ENCODE measurements at regions not wholly inside any gene's neighbourhood (a gene's known extent, or its start where the extent isn't known, plus 50 kb on each side); places are given as distances from the start of the nearest gene placed in this dataset.

DNA sequence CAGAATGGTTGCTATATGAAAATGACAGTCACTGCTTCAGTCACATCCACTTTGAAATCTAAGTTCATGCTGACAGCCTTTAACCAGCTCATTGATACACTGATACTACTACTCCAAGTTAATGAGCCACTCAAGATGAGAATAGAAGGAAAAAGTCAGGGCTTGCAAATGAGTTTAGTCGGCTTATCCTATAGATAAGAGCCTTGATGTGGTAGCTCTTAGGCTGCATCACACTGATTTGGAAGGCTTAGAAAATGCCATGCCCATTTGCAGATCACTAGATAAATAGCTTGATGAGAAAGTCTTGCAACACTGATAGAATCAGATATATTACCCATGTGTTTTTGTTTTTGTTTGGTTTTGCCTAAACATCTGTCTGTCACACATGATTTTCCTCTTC lies 251.4 kb upstream of the ATXN7L3B start:
- Histone ChIP-seq H3K36me3 (no peaks in the 10 kb centered on the region), H3K9me3 (no peaks in the 10 kb centered on the region)

DNA sequence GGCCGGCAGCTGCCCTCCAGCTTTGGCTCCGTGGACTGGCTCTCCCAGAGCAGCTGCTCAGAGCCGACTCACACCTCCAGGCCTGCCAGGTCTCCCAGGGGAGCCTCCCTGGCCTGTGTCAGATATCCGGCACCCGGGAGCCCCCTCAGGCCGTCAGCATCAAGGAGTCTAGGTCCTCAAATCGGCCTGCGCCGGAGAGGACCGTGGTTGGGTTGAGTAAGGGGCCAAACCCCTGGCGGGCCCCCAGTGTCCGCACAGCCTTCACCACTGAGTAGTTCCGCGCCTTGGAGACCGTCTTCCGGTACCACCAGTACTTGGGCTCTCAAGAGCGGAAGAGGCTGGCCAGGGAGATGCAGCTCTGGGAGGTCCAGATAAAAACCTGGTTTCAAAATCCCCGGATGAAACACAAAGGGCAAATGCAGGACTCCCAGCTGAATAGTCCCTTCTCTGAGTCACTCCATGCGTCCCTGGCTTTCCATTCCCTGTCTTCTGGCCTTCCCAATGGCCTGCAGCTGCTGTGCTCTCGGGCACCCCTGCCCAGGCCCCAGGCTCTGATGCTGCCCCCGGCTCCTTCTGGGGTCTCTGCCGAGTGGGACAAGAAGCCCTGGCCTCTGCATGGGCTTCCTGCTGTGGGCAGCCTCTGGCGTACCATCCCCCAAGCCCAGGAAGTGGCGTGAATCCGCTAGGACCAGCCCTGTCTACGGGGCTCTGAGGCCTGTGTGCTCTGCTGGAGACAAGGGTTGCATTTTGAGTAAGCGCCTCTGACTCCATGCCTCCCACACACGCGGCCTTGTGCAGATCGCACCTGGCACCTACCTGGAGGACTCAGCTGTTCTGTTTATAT lies 245.1 kb upstream of the ATXN7L3B start:
- H3K4me3 ChIP-seq = no peak overlapping the region
- no peak overlapping the region for H3K27ac ChIP-seq
- no peaks in the 10 kb centered on the region for H3K27me3 ChIP-seq
- TF ChIP-seq POLR2A (IDR thresholded peaks at IDR 0.05) = no peak
- no peak for TF ChIP-seq POLR2AphosphoS5 (IDR thresholded peaks at IDR 0.05)
- TF ChIP-seq, protein P1, sequence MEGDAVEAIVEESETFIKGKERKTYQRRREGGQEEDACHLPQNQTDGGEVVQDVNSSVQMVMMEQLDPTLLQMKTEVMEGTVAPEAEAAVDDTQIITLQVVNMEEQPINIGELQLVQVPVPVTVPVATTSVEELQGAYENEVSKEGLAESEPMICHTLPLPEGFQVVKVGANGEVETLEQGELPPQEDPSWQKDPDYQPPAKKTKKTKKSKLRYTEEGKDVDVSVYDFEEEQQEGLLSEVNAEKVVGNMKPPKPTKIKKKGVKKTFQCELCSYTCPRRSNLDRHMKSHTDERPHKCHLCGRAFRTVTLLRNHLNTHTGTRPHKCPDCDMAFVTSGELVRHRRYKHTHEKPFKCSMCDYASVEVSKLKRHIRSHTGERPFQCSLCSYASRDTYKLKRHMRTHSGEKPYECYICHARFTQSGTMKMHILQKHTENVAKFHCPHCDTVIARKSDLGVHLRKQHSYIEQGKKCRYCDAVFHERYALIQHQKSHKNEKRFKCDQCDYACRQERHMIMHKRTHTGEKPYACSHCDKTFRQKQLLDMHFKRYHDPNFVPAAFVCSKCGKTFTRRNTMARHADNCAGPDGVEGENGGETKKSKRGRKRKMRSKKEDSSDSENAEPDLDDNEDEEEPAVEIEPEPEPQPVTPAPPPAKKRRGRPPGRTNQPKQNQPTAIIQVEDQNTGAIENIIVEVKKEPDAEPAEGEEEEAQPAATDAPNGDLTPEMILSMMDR (IDR thresholded peaks at IDR 0.05) = no peak
- no peak for DNase-seq (ENCODE audit: low spot score in 2 of 2)
- no peaks in the 10 kb centered on the region for H3K36me3 ChIP-seq
- H3K9me3 ChIP-seq = no peaks in the 10 kb centered on the region
- no peaks in the 10 kb centered on the region for H3K4me1 ChIP-seq
- intact Hi-C loops (cut with DNase I; ENCODE audit: low total_unique reads) = no loop called here

More for the DNA sequence above, 251.4 kb upstream of the ATXN7L3B start:
- Histone ChIP-seq H3K27ac (no peak overlapping the region), H3K4me1 (no peaks in the 10 kb centered on the region), H3K27me3 (no peaks in the 10 kb centered on the region), H3K4me3 (no peak overlapping the region)
- no peak for DNase-seq (ENCODE audit: low spot score in 2 of 2)
- TF ChIP-seq, protein P1 (IDR thresholded peaks at IDR 0.05) = no peak
- TF ChIP-seq POLR2A (IDR thresholded peaks at IDR 0.05) (no peak), POLR2AphosphoS5 (IDR thresholded peaks at IDR 0.05) (no peak)
- intact Hi-C loops (cut with DNase I; ENCODE audit: low total_unique reads) = no loop called here

DNA sequence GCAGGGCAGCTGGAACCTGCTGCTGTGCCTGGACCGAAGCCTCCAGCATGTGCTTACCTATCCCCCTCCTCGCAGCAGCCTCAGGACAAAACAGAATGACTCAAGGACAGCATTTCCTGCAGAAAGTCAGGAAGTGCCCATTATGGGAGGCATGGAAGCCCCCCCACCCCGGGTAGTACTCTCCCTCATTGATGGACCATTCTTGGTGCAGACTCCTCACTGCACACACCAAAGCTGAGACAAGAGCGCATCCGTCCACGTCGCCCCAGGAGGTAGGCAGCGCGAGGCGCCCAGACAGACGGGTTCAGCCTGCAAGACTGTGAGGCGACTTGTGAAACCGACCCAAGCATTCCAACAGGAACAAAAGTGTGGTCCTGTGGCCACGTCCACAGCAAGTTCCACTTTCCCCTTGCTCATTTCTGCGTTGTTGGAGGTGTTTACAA lies 243.9 kb upstream of the ATXN7L3B start:
- Histone ChIP-seq H3K36me3 (no peaks in the 10 kb centered on the region), H3K9me3 (no peaks in the 10 kb centered on the region), H3K27ac (no peak overlapping the region), H3K27me3 (no peaks in the 10 kb centered on the region), H3K4me3 (no peak overlapping the region), H3K4me1 (no peaks in the 10 kb centered on the region)
- DNase-seq (ENCODE audit: low spot score in 2 of 2) = no peak
- TF ChIP-seq POLR2AphosphoS5 (IDR thresholded peaks at IDR 0.05) = no peak
- no peak for TF ChIP-seq POLR2A (IDR thresholded peaks at IDR 0.05)
- TF ChIP-seq, protein P1 (IDR thresholded peaks at IDR 0.05) = no peak
- intact Hi-C loops (cut with DNase I; ENCODE audit: low total_unique reads) = no loop called here

DNA sequence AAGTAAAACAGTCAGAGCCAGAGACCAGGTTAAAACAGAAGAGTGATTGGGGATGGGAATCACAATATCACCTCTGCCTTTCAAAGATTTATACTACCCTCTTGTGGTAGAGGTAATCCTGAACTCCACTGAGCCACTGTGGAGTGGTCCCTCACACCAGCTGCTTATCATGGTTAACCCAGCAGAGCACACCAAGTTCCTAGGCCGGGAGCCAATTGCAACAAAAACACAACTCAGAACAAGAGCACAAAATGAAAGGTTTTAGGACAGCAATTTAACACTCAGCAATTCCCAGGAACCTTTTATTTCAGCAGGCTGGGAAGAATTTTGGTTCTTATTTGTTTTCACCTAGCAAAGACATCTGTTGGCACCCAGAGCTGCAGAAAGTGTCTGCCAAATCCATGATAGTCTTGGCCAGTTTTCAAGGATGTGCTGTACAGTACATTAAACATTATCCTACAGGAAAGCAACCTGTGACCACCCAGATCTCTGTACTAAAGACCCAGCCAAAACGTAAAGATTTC lies 220.5 kb upstream of the ATXN7L3B start:
- no peaks in the 10 kb centered on the region for H3K27me3 ChIP-seq
- no peaks in the 10 kb centered on the region for H3K4me1 ChIP-seq
- no peaks in the 10 kb centered on the region for H3K9me3 ChIP-seq
- intact Hi-C loops (cut with DNase I; ENCODE audit: low total_unique reads) = loop anchor here (5.0 kb wide), 1 partner anchor 1205 kb away; no protein-coding TSS in a partner anchor
- no peak overlapping the region for H3K27ac ChIP-seq
- TF ChIP-seq, protein P1 (IDR thresholded peaks at IDR 0.05) = peak in 2 of 3 donors; percentile 14 to 41
- no peak for TF ChIP-seq POLR2A (IDR thresholded peaks at IDR 0.05)
- H3K36me3 ChIP-seq = no peaks in the 10 kb centered on the region
- no peak for DNase-seq (ENCODE audit: low spot score in 2 of 2)
- H3K4me3 ChIP-seq = no peak overlapping the region

DNA sequence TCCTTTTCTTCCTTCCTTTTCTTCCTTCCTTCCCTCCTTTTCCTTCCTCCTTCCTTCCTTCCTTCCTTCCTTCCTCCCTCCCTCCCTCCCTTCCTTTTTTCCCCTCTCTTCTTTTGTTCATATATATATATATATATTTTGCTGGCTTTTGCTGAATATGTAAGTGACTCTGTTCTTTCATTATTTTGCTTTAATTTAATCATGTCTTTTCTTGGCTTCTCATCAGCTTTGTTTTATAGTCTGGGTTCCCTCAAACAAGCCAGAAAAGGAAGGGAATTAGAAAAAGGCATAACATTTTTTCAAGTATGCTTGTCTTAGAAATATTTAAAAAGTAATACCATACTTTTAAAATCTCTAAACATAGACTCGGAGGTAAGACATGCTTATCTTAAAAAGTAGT lies 219.9 kb upstream of the ATXN7L3B start:
- H3K9me3 ChIP-seq = no peaks in the 10 kb centered on the region
- H3K4me1 ChIP-seq = no peaks in the 10 kb centered on the region
- no peak for DNase-seq (ENCODE audit: low spot score in 2 of 2)
- TF ChIP-seq, protein P1 (IDR thresholded peaks at IDR 0.05) = no peak
- TF ChIP-seq POLR2AphosphoS5 (IDR thresholded peaks at IDR 0.05) = no peak
- no peaks in the 10 kb centered on the region for H3K27me3 ChIP-seq
- no peak overlapping the region for H3K27ac ChIP-seq
- H3K4me3 ChIP-seq = no peak overlapping the region
- no peaks in the 10 kb centered on the region for H3K36me3 ChIP-seq
- intact Hi-C loops (cut with DNase I; ENCODE audit: low total_unique reads) = loop anchor here (5.0 kb wide), 1 partner anchor 1205 kb away; no protein-coding TSS in a partner anchor

Data from breast epithelium (tissue), 4 donors.